HCT116 (cell line): ENCODE measurements at regions not wholly inside any gene's neighbourhood (a gene's known extent, or its start where the extent isn't known, plus 50 kb on each side); places are given as distances from the start of the nearest gene placed in this dataset.

Experiments used
- CTCF ChIP-seq, 3 experiments: fragments of 200-600 bp in 1 of 3; sonication (generic) in 1 of 3; IDR thresholded peaks in 2 of 3; conservative IDR thresholded peaks in 1 of 3; 2 replicates each; pipeline ENCODE4 v1.5.1; 2012 to 2017; ENCODE audit warnings: low read depth in 2 of 3, low read length in 2 of 3, antibody characterized with exemption in 1 of 3, borderline replicate concordance in 1 of 3, control low read depth in 1 of 3, mild to moderate bottlenecking in 1 of 3, mixed read lengths in 1 of 3, mixed run types in 1 of 3, moderate library complexity in 1 of 3; ENCODE audit not compliant: insufficient read depth in 1 of 3
- ELF1 ChIP-seq: IDR thresholded peaks from 2 replicates; pipeline ENCODE4 v1.6.1; 2012; ENCODE audit warnings: low read depth, borderline replicate concordance
- EZH2 ChIP-seq: fragments of 200-600 bp; sonication (generic); IDR thresholded peaks from 2 replicates; pipeline ENCODE4 v1.6.1; 2017; ENCODE audit warnings: antibody characterized with exemption, mixed run types
- EZH2phosphoT487 ChIP-seq: fragments of 200-600 bp; IDR thresholded peaks from 2 replicates; pipeline ENCODE4 v1.6.1; 2018; ENCODE audit warnings: antibody characterized with exemption, borderline replicate concordance
- JUND ChIP-seq: IDR thresholded peaks from 2 replicates; pipeline ENCODE4 v1.6.1; 2012

GRCh38 chr7:113633073-113633472, 285.7 kb downstream of the PPP1R3A start:
- TF ChIP-seq EZH2phosphoT487 (no peak), EZH2 (no peak), JUND (no peak), CTCF (IDR thresholded peaks at IDR 0.05 in 2 of 3, conservative IDR thresholded peaks at IDR 0.05 in 1 of 3; ENCODE audit: borderline replicate concordance in 1 of 3, insufficient read depth in 1 of 3, low read depth in 2 of 3, low read length in 2 of 3) (no peak), ELF1 (no peak)
